H54 (cell line): ENCODE measurements at regions not wholly inside any gene's neighbourhood (a gene's known extent, or its start where the extent isn't known, plus 50 kb on each side); places are given as distances from the start of the nearest gene placed in this dataset.

Source experiments
- DNase-seq: peaks from one replicate; pipeline ENCODE4 v3.0.0; 2011; ENCODE audit warnings: low spot score, mixed read lengths; ENCODE audit not compliant: insufficient read length
- FAIRE-seq: peaks from 3 replicates; lab custom pipeline; 2011; peaks lifted over from hg19 to GRCh38; lab: Jason Lieb, UNC
- POLR2A ChIP-seq: IDR thresholded peaks from 2 replicates; pipeline ENCODE4 v1.6.1; 2011; ENCODE audit warnings: low read depth, mild to moderate bottlenecking, low read length

DNA sequence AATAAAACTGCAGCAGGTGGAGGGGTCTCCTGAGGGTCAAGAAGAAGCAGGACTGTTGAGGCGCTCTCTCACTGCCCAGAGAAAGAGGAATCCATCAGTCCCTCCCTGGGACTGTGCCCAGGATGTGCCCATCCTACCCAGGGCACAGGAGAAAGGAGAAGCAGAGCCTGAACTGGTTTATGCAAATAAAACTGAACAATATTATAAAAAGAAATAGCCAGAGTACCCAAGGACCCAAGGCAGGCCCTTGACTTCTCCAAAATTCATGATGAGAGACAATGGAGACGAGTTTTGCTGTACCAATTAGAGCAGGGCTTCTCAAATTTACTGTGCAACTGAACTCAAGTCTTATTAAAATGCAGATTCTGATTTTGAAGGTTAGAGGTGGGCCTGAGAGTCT, 211.0 kb downstream of the IGSF11 start:
- TF ChIP-seq POLR2A = no peak
- DNase-seq (no peak), FAIRE-seq (no peak)

DNA sequence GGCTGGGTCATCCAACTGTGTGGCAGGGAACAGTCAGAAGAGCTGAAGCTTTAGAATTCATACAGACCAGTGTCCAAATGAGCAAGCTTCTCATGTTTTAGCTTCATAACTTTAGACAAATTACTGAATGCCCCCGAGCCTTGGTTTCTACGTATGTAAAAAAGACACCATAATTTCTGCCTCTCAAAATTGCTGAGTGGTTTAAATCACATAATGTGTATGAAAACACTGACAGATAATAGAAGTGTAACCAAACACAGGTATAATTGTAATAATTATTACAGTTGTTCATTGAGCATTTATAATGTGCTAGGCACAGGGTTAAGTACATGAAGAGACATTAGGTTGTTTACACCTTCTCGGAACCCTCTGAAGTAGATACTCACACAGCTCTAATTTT, 207.2 kb downstream of the IGSF11 start:
- FAIRE-seq (no peak), DNase-seq (no peak)
- TF ChIP-seq POLR2A = no peak

DNA sequence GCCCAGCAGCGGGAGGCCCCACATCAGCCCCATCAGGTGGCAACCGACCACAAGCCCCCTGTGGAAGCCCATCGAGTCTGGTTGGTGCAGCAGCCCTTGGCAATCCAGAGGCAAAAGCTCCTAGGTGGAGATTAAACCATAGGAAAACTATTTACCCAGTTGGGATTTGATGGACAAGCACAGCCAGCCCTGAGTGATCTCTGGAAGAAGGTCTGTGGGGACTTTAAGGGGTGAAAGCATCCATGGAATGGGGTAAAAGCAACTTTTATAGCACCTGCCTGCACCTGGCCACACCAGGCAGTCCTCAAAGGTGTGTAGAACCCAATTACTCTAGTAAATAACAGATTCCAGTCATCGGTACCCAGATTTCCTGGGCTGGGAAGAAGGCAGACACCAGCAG, 206.3 kb downstream of the IGSF11 start:
- FAIRE-seq = no peak
- DNase-seq = no peak
- TF ChIP-seq POLR2A = no peak

- no peak for TF ChIP-seq POLR2A
- FAIRE-seq = no peak
- no peak for DNase-seq
Observed at GRCh38 chr3:118833075-118833474, 201.6 kb downstream of the IGSF11 start.

- DNase-seq (no peak), FAIRE-seq (no peak)
- no peak for TF ChIP-seq POLR2A
Observed at GRCh38 chr3:118838871-118839270, 195.8 kb downstream of the IGSF11 start.

DNA sequence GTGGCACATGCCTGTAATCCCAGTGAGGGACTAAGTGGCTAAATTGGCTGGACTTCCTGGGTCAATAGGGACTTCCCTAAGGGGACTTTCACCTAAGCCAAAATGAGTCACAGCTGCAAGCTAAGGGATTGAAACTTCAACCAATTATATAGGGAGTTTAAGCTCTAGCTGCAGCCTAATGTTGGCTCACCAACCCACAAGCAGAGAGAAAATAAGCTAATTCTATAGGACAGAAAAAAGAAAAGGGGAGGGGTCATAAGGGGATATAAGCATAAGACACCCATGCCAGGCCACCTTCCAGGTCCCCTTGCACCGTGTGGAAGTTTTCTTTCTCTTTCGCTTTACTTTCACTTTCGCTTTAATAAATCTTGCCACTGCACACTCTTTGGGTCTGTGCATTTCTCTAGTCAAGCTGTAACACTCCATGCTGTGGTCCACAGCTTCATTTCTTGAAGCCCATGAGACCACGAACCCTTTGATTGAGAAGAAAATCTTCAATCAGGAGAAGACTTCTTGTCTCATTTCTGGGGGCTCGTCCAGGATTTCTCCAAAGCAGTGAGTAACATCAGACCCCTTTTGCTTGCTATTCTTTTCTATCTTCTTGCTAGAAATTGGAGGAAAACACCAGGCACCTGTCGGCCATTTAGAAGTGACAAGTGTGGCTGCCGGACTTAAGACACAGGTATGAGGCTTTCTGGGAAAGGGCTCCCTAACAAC, 192.3 kb downstream of the IGSF11 start:
- no peak for TF ChIP-seq POLR2A
- FAIRE-seq = peak; percentile 64
- DNase-seq = no peak

GRCh38 chr3:118846176-118846575, 188.5 kb downstream of the IGSF11 start:
- FAIRE-seq (no peak), DNase-seq (no peak)
- TF ChIP-seq POLR2A = no peak
